ENCODE measurements at regions not wholly inside any gene's neighbourhood (a gene's known extent, or its start where the extent isn't known, plus 50 kb on each side); places are given as distances from the start of the nearest gene placed in this dataset.

DNA sequence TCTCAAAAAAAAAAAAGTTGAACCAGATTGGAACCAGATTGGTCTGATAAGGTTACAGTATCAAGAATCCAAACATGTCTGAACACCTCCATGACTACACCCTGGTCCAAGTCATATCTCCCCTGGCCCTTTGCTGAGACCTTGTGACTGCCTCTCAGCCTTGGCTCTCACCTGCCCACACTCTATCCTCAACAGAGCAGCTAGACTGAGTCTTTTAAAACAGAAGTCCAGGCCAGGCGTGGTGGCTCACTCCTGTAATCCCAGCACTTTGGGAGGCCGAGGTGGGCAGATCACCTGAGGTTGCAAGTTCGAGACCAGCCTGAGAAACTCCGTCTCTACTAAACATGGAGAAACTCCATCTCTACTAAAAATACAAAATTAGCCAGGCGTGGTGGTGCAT lies 91.7 kb downstream of the AIPL1 start:
- Histone ChIP-seq H3K27ac (ENCODE audit: control insufficient read depth, insufficient read depth) (no peak overlapping the region), H3K9me3 (replicated peaks; ENCODE audit: control insufficient read depth, insufficient read depth, low read length) (no peaks in the 10 kb centered on the region), H3K4me2 (ENCODE audit: control insufficient read depth, insufficient read depth) (no peak overlapping the region), H3K4me3 (no peak overlapping the region), H3K9ac (ENCODE audit: control insufficient read depth, insufficient read depth, low read length) (no peak overlapping the region), H3K79me2 (ENCODE audit: control insufficient read depth, insufficient read depth, low read length) (no peaks in the 10 kb centered on the region), H3K4me1 (ENCODE audit: control insufficient read depth, insufficient read depth, low read length) (no peaks in the 10 kb centered on the region), H3K36me3 (ENCODE audit: control insufficient read depth in 2 of 2, insufficient read depth in 2 of 2, low read length in 1 of 2) (no peaks in the 10 kb centered on the region), H4K20me1 (ENCODE audit: control insufficient read depth, insufficient read depth) (no peaks in the 10 kb centered on the region), H2AFZ (ENCODE audit: control insufficient read depth, low read depth, low read length) (no peak overlapping the region), H3K27me3 (replicated peaks in 1 of 2; ENCODE audit: control insufficient read depth in 2 of 2, insufficient read depth in 2 of 2, low read length in 1 of 2) (no peaks in the 10 kb centered on the region; a peak in 2 of 4 replicates)
- ATAC-seq (no peak), DNase-seq (ENCODE audit: low read depth, low spot score) (no peak), FAIRE-seq (no peak)
- RAD21 ChIA-PET (ENCODE audit: unreplicated experiment): no interaction called here
- BruUV-seq (replicated peaks): no TSS peak
- in situ Hi-C loops (cut with MboI) (no loop called here), intact Hi-C loops (cut with micrococcal nuclease; ENCODE audit: unreplicated experiment) (no loop called here)
- SMC1A ChIA-PET (ENCODE audit: uncharacterized antibody, unreplicated experiment): interaction anchor here (0.6 kb wide), 1 partner anchor 612 kb away, joined by 4 read pairs; no protein-coding TSS in a partner anchor
- POLR2A ChIA-PET: no interaction called here
- WGBS (ENCODE audit: insufficient coverage, insufficient replicate concordance, low lambda C conversion rate, missing lambda C conversion rate): 3% methylated on average over 5 of the region's 5 CpGs
- CTCF ChIA-PET: no interaction called here
- TF ChIP-seq EGR1 (IDR thresholded peaks at IDR 0.05; ENCODE audit: borderline replicate concordance in 1 of 2, low read depth in 2 of 2, low read length in 2 of 2) (no peak), RUNX3 (IDR thresholded peaks at IDR 0.05; ENCODE audit: low read length) (no peak), SUPT20H (IDR thresholded peaks at IDR 0.05; ENCODE audit: borderline replicate concordance, control insufficient read depth, low read depth, low read length) (no peak), EED (IDR thresholded peaks at IDR 0.05; ENCODE audit: low read depth) (no peak), SIN3A (IDR thresholded peaks at IDR 0.05; ENCODE audit: low read depth, low read length) (no peak), GATAD2B (conservative IDR thresholded peaks at IDR 0.05; ENCODE audit: low read depth) (no peak), STAT3 (IDR thresholded peaks at IDR 0.05; ENCODE audit: low read depth, low read length) (no peak), ZNF24 (IDR thresholded peaks at IDR 0.05) (no peak), POLR2AphosphoS2 (IDR thresholded peaks at IDR 0.05; ENCODE audit: low read depth, low read length) (no peak), RFX5 (IDR thresholded peaks at IDR 0.05; ENCODE audit: low read depth, low read length) (no peak), PAX8 (IDR thresholded peaks at IDR 0.05) (no peak)
- TF ChIP-seq, protein P1, sequence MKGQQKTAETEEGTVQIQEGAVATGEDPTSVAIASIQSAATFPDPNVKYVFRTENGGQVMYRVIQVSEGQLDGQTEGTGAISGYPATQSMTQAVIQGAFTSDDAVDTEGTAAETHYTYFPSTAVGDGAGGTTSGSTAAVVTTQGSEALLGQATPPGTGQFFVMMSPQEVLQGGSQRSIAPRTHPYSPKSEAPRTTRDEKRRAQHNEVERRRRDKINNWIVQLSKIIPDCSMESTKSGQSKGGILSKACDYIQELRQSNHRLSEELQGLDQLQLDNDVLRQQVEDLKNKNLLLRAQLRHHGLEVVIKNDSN (IDR thresholded peaks at IDR 0.05; ENCODE audit: borderline replicate concordance, extremely low read length, insufficient read depth, low read depth, low read length): no peak
- TF ChIP-seq, protein P2, sequence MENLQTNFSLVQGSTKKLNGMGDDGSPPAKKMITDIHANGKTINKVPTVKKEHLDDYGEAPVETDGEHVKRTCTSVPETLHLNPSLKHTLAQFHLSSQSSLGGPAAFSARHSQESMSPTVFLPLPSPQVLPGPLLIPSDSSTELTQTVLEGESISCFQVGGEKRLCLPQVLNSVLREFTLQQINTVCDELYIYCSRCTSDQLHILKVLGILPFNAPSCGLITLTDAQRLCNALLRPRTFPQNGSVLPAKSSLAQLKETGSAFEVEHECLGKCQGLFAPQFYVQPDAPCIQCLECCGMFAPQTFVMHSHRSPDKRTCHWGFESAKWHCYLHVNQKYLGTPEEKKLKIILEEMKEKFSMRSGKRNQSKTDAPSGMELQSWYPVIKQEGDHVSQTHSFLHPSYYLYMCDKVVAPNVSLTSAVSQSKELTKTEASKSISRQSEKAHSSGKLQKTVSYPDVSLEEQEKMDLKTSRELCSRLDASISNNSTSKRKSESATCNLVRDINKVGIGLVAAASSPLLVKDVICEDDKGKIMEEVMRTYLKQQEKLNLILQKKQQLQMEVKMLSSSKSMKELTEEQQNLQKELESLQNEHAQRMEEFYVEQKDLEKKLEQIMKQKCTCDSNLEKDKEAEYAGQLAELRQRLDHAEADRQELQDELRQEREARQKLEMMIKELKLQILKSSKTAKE (IDR thresholded peaks at IDR 0.05; ENCODE audit: low read depth, poor library complexity, severe bottlenecking): no peak
- TF ChIP-seq, protein P3, sequence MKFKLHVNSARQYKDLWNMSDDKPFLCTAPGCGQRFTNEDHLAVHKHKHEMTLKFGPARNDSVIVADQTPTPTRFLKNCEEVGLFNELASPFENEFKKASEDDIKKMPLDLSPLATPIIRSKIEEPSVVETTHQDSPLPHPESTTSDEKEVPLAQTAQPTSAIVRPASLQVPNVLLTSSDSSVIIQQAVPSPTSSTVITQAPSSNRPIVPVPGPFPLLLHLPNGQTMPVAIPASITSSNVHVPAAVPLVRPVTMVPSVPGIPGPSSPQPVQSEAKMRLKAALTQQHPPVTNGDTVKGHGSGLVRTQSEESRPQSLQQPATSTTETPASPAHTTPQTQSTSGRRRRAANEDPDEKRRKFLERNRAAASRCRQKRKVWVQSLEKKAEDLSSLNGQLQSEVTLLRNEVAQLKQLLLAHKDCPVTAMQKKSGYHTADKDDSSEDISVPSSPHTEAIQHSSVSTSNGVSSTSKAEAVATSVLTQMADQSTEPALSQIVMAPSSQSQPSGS (IDR thresholded peaks at IDR 0.05; ENCODE audit: low read length): no peak
